Choroid plexus epithelial cell (primary cell): ENCODE measurements at regions not wholly inside any gene's neighbourhood (a gene's known extent, or its start where the extent isn't known, plus 50 kb on each side); places are given as distances from the start of the nearest gene placed in this dataset.

ENCODE experiments used
- DNase-seq: peaks from one replicate; pipeline ENCODE4 v3.0.0-alpha.2; 2010; ENCODE audit warnings: low read depth
- H3K4me3 ChIP-seq: 2 replicates; pipeline ENCODE4 v1.5.1; 2011; ENCODE audit warnings: low read depth, mild to moderate bottlenecking, control low read depth, low read length, moderate library complexity
- CTCF ChIP-seq: conservative IDR thresholded peaks from 2 replicates; pipeline ENCODE4 v1.5.1; 2011; ENCODE audit warnings: low read depth, mild to moderate bottlenecking, control low read depth, inconsistent platforms, low read length, moderate library complexity

- no peak for DNase-seq
- TF ChIP-seq CTCF, result peak; percentile 54
- H3K4me3 ChIP-seq, result no peak overlapping the region
Measured at GRCh38 chr12:107522692-107523477, 162.7 kb upstream of the PWP1 start.

- no peak overlapping the region for H3K4me3 ChIP-seq
- DNase-seq, result no peak
- no peak for TF ChIP-seq CTCF
Measured at GRCh38 chr12:107523775-107524535, 161.6 kb upstream of the PWP1 start.

- TF ChIP-seq CTCF, result no peak
- DNase-seq, result no peak
Measured at GRCh38 chr12:107525063-107525718, 160.4 kb upstream of the PWP1 start.

GRCh38 chr12:107525719-107526554, 159.7 kb upstream of the PWP1 start:
- TF ChIP-seq CTCF, result no peak
- DNase-seq, result no peak
- no peak overlapping the region for H3K4me3 ChIP-seq

More at GRCh38 chr12:107525063-107525718, 160.4 kb upstream of the PWP1 start:
- no peak overlapping the region for H3K4me3 ChIP-seq

GRCh38 chr12:107526555-107527180, 158.9 kb upstream of the PWP1 start:
- TF ChIP-seq CTCF, result no peak
- DNase-seq, result no peak
- H3K4me3 ChIP-seq, result no peak overlapping the region

- TF ChIP-seq CTCF, result no peak
- DNase-seq, result no peak
- H3K4me3 ChIP-seq, result no peak overlapping the region
Measured at GRCh38 chr12:107528731-107529365, 156.8 kb upstream of the PWP1 start.
